ENCODE measurements at regions not wholly inside any gene's neighbourhood (a gene's known extent, or its start where the extent isn't known, plus 50 kb on each side); places are given as distances from the start of the nearest gene placed in this dataset.

GRCh38 chrX:40298069-40298468, 200.3 kb upstream of the BCOR start:
- no peak for FAIRE-seq
- Histone ChIP-seq H2AFZ (ENCODE audit: low read length) (no peak overlapping the region), H4K20me1 (ENCODE audit: insufficient read depth, low read length) (no peaks in the 10 kb centered on the region), H3K9ac (ENCODE audit: insufficient read depth, low read depth, low read length) (no peak overlapping the region), H3K27ac (ENCODE audit: extremely low read length, insufficient read depth, low read length) (no peak overlapping the region), H3K27me3 (ENCODE audit: control insufficient read depth in 1 of 2, insufficient read depth in 2 of 2, low read length in 2 of 2) (peaks cover 2 to 6% of the 10 kb centered on the region in 2 experiments; a peak in 3 of 5 replicates), H3K4me1 (ENCODE audit: insufficient read depth, low read length) (no peaks in the 10 kb centered on the region), H3K4me3 (replicated peaks in 1 of 3; ENCODE audit: insufficient read depth in 1 of 3, low read depth in 2 of 3, low read length in 3 of 3) (no peak overlapping the region), H3K36me3 (replicated peaks in 1 of 2; ENCODE audit: control insufficient read depth in 1 of 2, insufficient read depth in 2 of 2, low read length in 2 of 2) (no peaks in the 10 kb centered on the region), H3K79me2 (ENCODE audit: insufficient read depth, low read length) (no peaks in the 10 kb centered on the region), H3K4me2 (ENCODE audit: low read depth, low read length) (no peak overlapping the region), H3K9me3 (ENCODE audit: low read length) (no peaks in the 10 kb centered on the region)
- in situ Hi-C loops (cut with HindIII; ENCODE audit: extremely low pct_ligation_motif_present, low pct_unique_long_range_greater_than_20kb), result no loop called here
- POLR2A ChIA-PET, result no interaction called here
- WGBS (ENCODE audit: low lambda C conversion rate), result 0% methylated on average over 1 of the region's 7 CpGs
- CTCF ChIA-PET (ENCODE audit: low intra/inter-chr PET ratio, low total read pairs), result no interaction called here
- BruUV-seq (replicated peaks), result no TSS peak
- ATAC-seq, result no peak
- no peak for DNase-seq (ENCODE audit: low spot score)
- intact Hi-C loops (cut with micrococcal nuclease; ENCODE audit: unreplicated experiment), result no loop called here
- TF ChIP-seq, protein P1, sequence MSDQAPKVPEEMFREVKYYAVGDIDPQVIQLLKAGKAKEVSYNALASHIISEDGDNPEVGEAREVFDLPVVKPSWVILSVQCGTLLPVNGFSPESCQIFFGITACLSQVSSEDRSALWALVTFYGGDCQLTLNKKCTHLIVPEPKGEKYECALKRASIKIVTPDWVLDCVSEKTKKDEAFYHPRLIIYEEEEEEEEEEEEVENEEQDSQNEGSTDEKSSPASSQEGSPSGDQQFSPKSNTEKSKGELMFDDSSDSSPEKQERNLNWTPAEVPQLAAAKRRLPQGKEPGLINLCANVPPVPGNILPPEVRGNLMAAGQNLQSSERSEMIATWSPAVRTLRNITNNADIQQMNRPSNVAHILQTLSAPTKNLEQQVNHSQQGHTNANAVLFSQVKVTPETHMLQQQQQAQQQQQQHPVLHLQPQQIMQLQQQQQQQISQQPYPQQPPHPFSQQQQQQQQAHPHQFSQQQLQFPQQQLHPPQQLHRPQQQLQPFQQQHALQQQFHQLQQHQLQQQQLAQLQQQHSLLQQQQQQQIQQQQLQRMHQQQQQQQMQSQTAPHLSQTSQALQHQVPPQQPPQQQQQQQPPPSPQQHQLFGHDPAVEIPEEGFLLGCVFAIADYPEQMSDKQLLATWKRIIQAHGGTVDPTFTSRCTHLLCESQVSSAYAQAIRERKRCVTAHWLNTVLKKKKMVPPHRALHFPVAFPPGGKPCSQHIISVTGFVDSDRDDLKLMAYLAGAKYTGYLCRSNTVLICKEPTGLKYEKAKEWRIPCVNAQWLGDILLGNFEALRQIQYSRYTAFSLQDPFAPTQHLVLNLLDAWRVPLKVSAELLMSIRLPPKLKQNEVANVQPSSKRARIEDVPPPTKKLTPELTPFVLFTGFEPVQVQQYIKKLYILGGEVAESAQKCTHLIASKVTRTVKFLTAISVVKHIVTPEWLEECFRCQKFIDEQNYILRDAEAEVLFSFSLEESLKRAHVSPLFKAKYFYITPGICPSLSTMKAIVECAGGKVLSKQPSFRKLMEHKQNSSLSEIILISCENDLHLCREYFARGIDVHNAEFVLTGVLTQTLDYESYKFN (CRISPR knock-in tag; conservative IDR thresholded peaks at IDR 0.05), result no peak
- no peak for TF ChIP-seq NFE2 (CRISPR knock-in tag; IDR thresholded peaks at IDR 0.05)
- TF ChIP-seq, protein P2, sequence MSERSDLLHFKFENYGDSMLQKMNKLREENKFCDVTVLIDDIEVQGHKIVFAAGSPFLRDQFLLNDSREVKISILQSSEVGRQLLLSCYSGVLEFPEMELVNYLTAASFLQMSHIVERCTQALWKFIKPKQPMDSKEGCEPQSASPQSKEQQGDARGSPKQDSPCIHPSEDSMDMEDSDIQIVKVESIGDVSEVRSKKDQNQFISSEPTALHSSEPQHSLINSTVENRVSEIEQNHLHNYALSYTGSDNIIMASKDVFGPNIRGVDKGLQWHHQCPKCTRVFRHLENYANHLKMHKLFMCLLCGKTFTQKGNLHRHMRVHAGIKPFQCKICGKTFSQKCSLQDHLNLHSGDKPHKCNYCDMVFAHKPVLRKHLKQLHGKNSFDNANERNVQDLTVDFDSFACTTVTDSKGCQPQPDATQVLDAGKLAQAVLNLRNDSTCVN (CRISPR knock-in tag; IDR thresholded peaks at IDR 0.05; ENCODE audit: borderline replicate concordance), result no peak
- TF ChIP-seq ZNF34 (CRISPR knock-in tag; IDR thresholded peaks at IDR 0.05; ENCODE audit: borderline replicate concordance), result no peak
- TF ChIP-seq KLF13 (CRISPR knock-in tag; IDR thresholded peaks at IDR 0.05), result no peak
- no peak for TF ChIP-seq ZFP62 (CRISPR knock-in tag; IDR thresholded peaks at IDR 0.05)
- TF ChIP-seq, protein P3, sequence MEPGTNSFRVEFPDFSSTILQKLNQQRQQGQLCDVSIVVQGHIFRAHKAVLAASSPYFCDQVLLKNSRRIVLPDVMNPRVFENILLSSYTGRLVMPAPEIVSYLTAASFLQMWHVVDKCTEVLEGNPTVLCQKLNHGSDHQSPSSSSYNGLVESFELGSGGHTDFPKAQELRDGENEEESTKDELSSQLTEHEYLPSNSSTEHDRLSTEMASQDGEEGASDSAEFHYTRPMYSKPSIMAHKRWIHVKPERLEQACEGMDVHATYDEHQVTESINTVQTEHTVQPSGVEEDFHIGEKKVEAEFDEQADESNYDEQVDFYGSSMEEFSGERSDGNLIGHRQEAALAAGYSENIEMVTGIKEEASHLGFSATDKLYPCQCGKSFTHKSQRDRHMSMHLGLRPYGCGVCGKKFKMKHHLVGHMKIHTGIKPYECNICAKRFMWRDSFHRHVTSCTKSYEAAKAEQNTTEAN (CRISPR knock-in tag; conservative IDR thresholded peaks at IDR 0.05), result no peak
- TF ChIP-seq, protein P4, sequence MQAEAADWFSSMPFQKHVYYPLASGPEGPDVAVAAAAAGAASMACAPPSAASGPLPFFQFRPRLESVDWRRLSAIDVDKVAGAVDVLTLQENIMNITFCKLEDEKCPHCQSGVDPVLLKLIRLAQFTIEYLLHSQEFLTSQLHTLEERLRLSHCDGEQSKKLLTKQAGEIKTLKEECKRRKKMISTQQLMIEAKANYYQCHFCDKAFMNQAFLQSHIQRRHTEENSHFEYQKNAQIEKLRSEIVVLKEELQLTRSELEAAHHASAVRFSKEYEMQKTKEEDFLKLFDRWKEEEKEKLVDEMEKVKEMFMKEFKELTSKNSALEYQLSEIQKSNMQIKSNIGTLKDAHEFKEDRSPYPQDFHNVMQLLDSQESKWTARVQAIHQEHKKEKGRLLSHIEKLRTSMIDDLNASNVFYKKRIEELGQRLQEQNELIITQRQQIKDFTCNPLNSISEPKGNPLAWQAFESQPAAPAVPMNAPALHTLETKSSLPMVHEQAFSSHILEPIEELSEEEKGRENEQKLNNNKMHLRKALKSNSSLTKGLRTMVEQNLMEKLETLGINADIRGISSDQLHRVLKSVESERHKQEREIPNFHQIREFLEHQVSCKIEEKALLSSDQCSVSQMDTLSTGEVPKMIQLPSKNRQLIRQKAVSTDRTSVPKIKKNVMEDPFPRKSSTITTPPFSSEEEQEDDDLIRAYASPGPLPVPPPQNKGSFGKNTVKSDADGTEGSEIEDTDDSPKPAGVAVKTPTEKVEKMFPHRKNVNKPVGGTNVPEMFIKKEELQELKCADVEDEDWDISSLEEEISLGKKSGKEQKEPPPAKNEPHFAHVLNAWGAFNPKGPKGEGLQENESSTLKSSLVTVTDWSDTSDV (CRISPR knock-in tag; IDR thresholded peaks at IDR 0.05), result no peak
- TF ChIP-seq, protein P5, sequence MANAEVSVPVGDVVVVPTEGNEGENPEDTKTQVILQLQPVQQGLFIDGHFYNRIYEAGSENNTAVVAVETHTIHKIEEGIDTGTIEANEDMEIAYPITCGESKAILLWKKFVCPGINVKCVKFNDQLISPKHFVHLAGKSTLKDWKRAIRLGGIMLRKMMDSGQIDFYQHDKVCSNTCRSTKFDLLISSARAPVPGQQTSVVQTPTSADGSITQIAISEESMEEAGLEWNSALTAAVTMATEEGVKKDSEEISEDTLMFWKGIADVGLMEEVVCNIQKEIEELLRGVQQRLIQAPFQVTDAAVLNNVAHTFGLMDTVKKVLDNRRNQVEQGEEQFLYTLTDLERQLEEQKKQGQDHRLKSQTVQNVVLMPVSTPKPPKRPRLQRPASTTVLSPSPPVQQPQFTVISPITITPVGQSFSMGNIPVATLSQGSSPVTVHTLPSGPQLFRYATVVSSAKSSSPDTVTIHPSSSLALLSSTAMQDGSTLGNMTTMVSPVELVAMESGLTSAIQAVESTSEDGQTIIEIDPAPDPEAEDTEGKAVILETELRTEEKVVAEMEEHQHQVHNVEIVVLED (CRISPR knock-in tag; IDR thresholded peaks at IDR 0.05; ENCODE audit: borderline replicate concordance), result no peak
- TF ChIP-seq, protein P6, sequence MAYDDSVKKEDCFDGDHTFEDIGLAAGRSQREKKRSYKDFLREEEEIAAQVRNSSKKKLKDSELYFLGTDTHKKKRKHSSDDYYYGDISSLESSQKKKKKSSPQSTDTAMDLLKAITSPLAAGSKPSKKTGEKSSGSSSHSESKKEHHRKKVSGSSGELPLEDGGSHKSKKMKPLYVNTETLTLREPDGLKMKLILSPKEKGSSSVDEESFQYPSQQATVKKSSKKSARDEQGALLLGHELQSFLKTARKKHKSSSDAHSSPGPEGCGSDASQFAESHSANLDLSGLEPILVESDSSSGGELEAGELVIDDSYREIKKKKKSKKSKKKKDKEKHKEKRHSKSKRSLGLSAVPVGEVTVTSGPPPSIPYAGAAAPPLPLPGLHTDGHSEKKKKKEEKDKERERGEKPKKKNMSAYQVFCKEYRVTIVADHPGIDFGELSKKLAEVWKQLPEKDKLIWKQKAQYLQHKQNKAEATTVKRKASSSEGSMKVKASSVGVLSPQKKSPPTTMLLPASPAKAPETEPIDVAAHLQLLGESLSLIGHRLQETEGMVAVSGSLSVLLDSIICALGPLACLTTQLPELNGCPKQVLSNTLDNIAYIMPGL (CRISPR knock-in tag; IDR thresholded peaks at IDR 0.05; ENCODE audit: borderline replicate concordance in 1 of 2, low read depth in 1 of 2), result no peak

Measured in HepG2 (cell line).